A549 (cell line): ENCODE measurements at regions not wholly inside any gene's neighbourhood (a gene's known extent, or its start where the extent isn't known, plus 50 kb on each side); places are given as distances from the start of the nearest gene placed in this dataset.
A peak's percentile ranks its signal among the peaks of the same experiment; 100 is the strongest.

ENCODE experiments used
- ATAC-seq, 2 experiments: fragments of 200-7000 bp in 1 of 2; fragments of >200 bp in 1 of 2; cut with Nextera tagmentation in 1 of 2; cut with Tn5 transposase in 1 of 2; 3 replicates each; pipeline versions ENCODE4 v1.8.0 to v1.9.1; 2018 to 2020; ENCODE audit warnings: mild to moderate bottlenecking in 1 of 2, moderate library complexity in 1 of 2
- CTCF ChIA-PET: fragments of 300-600 bp; sonication (Branson Sonifier 250); formaldehyde crosslinking; extraction: SDS; loops from one replicate; lab custom pipeline; 2021; ENCODE audit warnings: antibody characterized with exemption, inconsistent platforms; lab: Yijun Ruan, JAX
- POLR2A ChIA-PET: fragments of 350-600 bp; formaldehyde crosslinking; extraction: SDS; loops from one replicate; lab custom pipeline; 2021; ENCODE audit warnings: antibody characterized with exemption, inconsistent platforms; lab: Yijun Ruan, JAX
- DNase-seq, 2 experiments: peaks; one replicate each; pipeline versions ENCODE4 v3.0.0 to v3.0.0-alpha.2; 2011 to 2016; ENCODE audit warnings: low read depth in 1 of 2, low spot score in 1 of 2
- FAIRE-seq: peaks from 2 replicates; lab custom pipeline; 2011; peaks lifted over from hg19 to GRCh38; lab: Jason Lieb, UNC
- H3K27ac ChIP-seq, 2 experiments: fragments of >200 bp; sonication (Bioruptor Twin); formaldehyde crosslinking; 3 replicates each; pipeline ENCODE4 v1.5.1; 2016 to 2017
- H3K4me1 ChIP-seq: fragments of >200 bp; sonication (Bioruptor Twin); formaldehyde crosslinking; 3 replicates; pipeline ENCODE4 v1.6.1; 2016
- H3K4me2 ChIP-seq: fragments of >200 bp; sonication (Bioruptor Twin); formaldehyde crosslinking; 3 replicates; pipeline ENCODE4 v1.6.1; 2016
- H3K4me3 ChIP-seq: fragments of >200 bp; sonication (Bioruptor Twin); formaldehyde crosslinking; 3 replicates; pipeline ENCODE4 v1.5.1; 2016
- H3K9me3 ChIP-seq: fragments of >200 bp; sonication (Bioruptor Twin); formaldehyde crosslinking; 3 replicates; pipeline ENCODE4 v1.6.1; 2016
- BHLHE40 ChIP-seq: IDR thresholded peaks from 2 replicates; pipeline ENCODE4 v1.6.1; 2012; ENCODE audit warnings: low read depth, low read length, inconsistent platforms
- CHD4 ChIP-seq: fragments of 200-600 bp; sonication (generic); IDR thresholded peaks from 2 replicates; pipeline ENCODE4 v1.6.1; 2016; ENCODE audit warnings: antibody characterized with exemption, mild to moderate bottlenecking, borderline replicate concordance
- FOSL2 ChIP-seq, 2 experiments: fragments of 450-650 bp in 1 of 2; fragments of >200 bp in 1 of 2; sonication (Bioruptor Twin) in 1 of 2; formaldehyde crosslinking; IDR thresholded peaks; 2 replicates each; pipeline versions ENCODE4 v1.5.0 to v1.6.1; 2016 to 2020; ENCODE audit warnings: mild to moderate bottlenecking in 1 of 2, moderate library complexity in 1 of 2
- FOXS1 ChIP-seq: fragments of 250-450 bp; sonication (Bioruptor Pico); IDR thresholded peaks from 2 replicates; pipeline ENCODE4 v1.5.0; 2020; ENCODE audit warnings: mild to moderate bottlenecking, moderate library complexity
- HDAC2 ChIP-seq: fragments of 200-600 bp; sonication (generic); IDR thresholded peaks from 2 replicates; pipeline ENCODE4 v1.6.1; 2016
- HEYL ChIP-seq: fragments of 250-450 bp; sonication (Bioruptor Pico); IDR thresholded peaks from 2 replicates; pipeline ENCODE4 v1.8.0; 2021; ENCODE audit warnings: mild to moderate bottlenecking, moderate library complexity
- HOXB13 ChIP-seq: fragments of 250-450 bp; sonication (Bioruptor Pico); IDR thresholded peaks from 2 replicates; pipeline ENCODE4 v1.5.0; 2020; ENCODE audit warnings: low read depth, mild to moderate bottlenecking, moderate library complexity
- JUN ChIP-seq, 2 experiments: fragments of >200 bp; sonication (Bioruptor Twin); formaldehyde crosslinking; IDR thresholded peaks; 2 replicates in 1 of 2; 3 replicates in 1 of 2; pipeline ENCODE4 v1.6.1; 2016 to 2017
- MAZ ChIP-seq: fragments of 150-350 bp; IDR thresholded peaks from 2 replicates; pipeline ENCODE4 v1.6.1; 2014; ENCODE audit warnings: antibody characterized with exemption, low read depth, low read length, borderline replicate concordance
- MYC ChIP-seq: IDR thresholded peaks from 2 replicates; pipeline ENCODE4 v1.6.1; 2012; ENCODE audit warnings: mild to moderate bottlenecking, inconsistent platforms, low read length, improper control_type of control experiment, borderline replicate concordance
- NR3C1 ChIP-seq: fragments of >200 bp; sonication (Bioruptor Twin); formaldehyde crosslinking; IDR thresholded peaks from 3 replicates; pipeline ENCODE4 v1.6.1; 2017
- PBX3 ChIP-seq: IDR thresholded peaks from 2 replicates; pipeline ENCODE4 v1.6.1; 2012
- RAD21 ChIP-seq, 2 experiments: fragments of >200 bp in 1 of 2; sonication (Bioruptor Twin) in 1 of 2; formaldehyde crosslinking in 1 of 2; IDR thresholded peaks in 1 of 2; conservative IDR thresholded peaks in 1 of 2; 2 replicates in 1 of 2; 3 replicates in 1 of 2; pipeline ENCODE4 v1.6.1; 2012 to 2018; ENCODE audit warnings: inconsistent platforms in 1 of 2
- SMC3 ChIP-seq: fragments of >200 bp; sonication (Bioruptor Twin); formaldehyde crosslinking; IDR thresholded peaks from 3 replicates; pipeline ENCODE4 v1.6.1; 2018; ENCODE audit warnings: inconsistent platforms
- TP53 ChIP-seq: fragments of 250-450 bp; sonication (Bioruptor Pico); IDR thresholded peaks from 2 replicates; pipeline ENCODE4 v1.5.0; 2021; ENCODE audit warnings: mild to moderate bottlenecking, moderate library complexity
- USF2 ChIP-seq: fragments of 450-650 bp; IDR thresholded peaks from 2 replicates; pipeline ENCODE4 v1.6.1; 2014; ENCODE audit warnings: antibody characterized with exemption
- ZC3H11A ChIP-seq: fragments of 450-650 bp; IDR thresholded peaks from 2 replicates; pipeline ENCODE4 v1.6.1; 2014; ENCODE audit warnings: antibody characterized with exemption, mild to moderate bottlenecking
- WGBS: methylation state at CpG from one replicate; pipeline ENCODE4 v1.1.6; 2017; ENCODE audit errors: missing lambda C conversion rate; 5-methylcytosine and 5-hydroxymethylcytosine counted together
- TF ChIP-seq, protein P1 (sequence below): fragments of 250-450 bp; sonication (Bioruptor Pico); IDR thresholded peaks from 2 replicates; pipeline ENCODE4 v1.5.0; 2020; ENCODE audit warnings: low read depth, mild to moderate bottlenecking, moderate library complexity
- TF ChIP-seq, protein P2 (sequence below): fragments of >200 bp; sonication (Bioruptor Twin); formaldehyde crosslinking; IDR thresholded peaks from 2 replicates; pipeline ENCODE4 v1.6.1; 2016

DNA sequence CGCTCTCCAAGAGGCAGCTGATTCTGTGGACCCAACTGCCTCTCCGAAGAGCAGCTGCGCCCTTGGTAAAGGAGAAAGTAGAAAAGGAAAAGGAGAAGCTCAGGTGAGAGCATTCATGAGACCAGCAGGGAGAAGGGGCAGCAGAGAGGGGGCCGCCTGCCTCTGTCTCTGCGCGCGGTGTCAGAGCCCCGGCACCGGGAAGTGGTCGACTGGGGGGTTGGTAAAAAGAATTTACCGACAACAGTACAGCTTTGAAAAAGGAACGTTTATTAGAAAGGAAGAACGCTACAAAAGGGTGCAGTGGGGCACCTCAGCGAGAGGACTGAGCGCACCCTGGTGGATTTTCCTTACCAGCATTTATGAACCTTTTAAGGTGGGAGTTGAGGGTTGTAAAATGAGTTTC is 61.9 kb downstream of the GPR6 start:
- WGBS, result 19% methylated on average over 15 of the region's 15 CpGs
- peak in 1 of 2 experiments; percentile 12 for DNase-seq
- H3K9me3 ChIP-seq, result no peaks in the 10 kb centered on the region
- POLR2A ChIA-PET, result interaction anchor here (0.6 to 0.8 kb wide), 2 partner anchors 73 to 335 kb away, joined by 3 read pairs; no protein-coding TSS in a partner anchor
- TF ChIP-seq SMC3 (peak; percentile 38; the same call in 2 of the 3 replicates), RAD21 (conservative IDR thresholded peaks at IDR 0.05 in 1 of 2, IDR thresholded peaks at IDR 0.05 in 1 of 2) (peak; percentile 24 to 29; a peak in 2 of 5 replicates), FOSL2 (IDR thresholded peaks at IDR 0.05) (no peak), FOSL2 (CRISPR knock-in tag; IDR thresholded peaks at IDR 0.05) (no peak)
- TF ChIP-seq, all 56 proteins: peak for 2
- H3K4me1 ChIP-seq, result no peaks in the 10 kb centered on the region
- peak overlapping the region; percentile 66 for H3K4me2 ChIP-seq
- H3K4me3 ChIP-seq, result peak overlapping the region; percentile 17; the same call in 1 of the 3 replicates
- CTCF ChIA-PET, result interaction anchor here (0.6 to 7.7 kb wide), 72 partner anchors 9 to 713 kb away, joined by 3 to 131 read pairs (median 4); partner anchors contain the start of genes CDC40 and WASF1
- ATAC-seq (peak; percentile 80 to 81), FAIRE-seq (no peak)
- H3K27ac ChIP-seq, result no peak overlapping the region

- CTCF ChIA-PET, result interaction anchor here (0.8 to 7.7 kb wide), 26 partner anchors 8 to 533 kb away, joined by 3 to 131 read pairs (median 7); no protein-coding TSS in a partner anchor
- no peak overlapping the region for H3K27ac ChIP-seq
- TF ChIP-seq TP53 (CRISPR knock-in tag), result no peak
- TF ChIP-seq, all 56 proteins: peak for 0
- POLR2A ChIA-PET, result no interaction called here
- no peak for DNase-seq
- FAIRE-seq, result no peak
- H3K4me3 ChIP-seq, result no peak overlapping the region
- peaks cover 5% of the 10 kb centered on the region; the same call in 2 of the 3 replicates for H3K9me3 ChIP-seq
- no peaks in the 10 kb centered on the region for H3K4me1 ChIP-seq
- no peak overlapping the region for H3K4me2 ChIP-seq
- ATAC-seq, result no peak
- WGBS, result 67% methylated on average over 7 of the region's 7 CpGs
Observed at GRCh38 chr6:110040716-110041115, 62.6 kb downstream of the GPR6 start.

- ChIA-PET POLR2A (no interaction called here), CTCF (interaction anchor here (1.7 to 7.7 kb wide), 6 partner anchors 8 to 514 kb away, joined by 4 to 131 read pairs (median 36); no protein-coding TSS in a partner anchor)
- peaks cover 7% of the 10 kb centered on the region; the same call in 2 of the 3 replicates for H3K9me3 ChIP-seq
- no peak for FAIRE-seq
- DNase-seq, result no peak
- H3K4me3 ChIP-seq, result no peak overlapping the region
- WGBS, result 17% methylated on average over 2 of the region's 2 CpGs
- H3K4me2 ChIP-seq, result no peak overlapping the region
- H3K27ac ChIP-seq, result no peak overlapping the region
- no peaks in the 10 kb centered on the region for H3K4me1 ChIP-seq
- no peak for ATAC-seq
- no peak for TF ChIP-seq MYC
- TF ChIP-seq MAZ, result no peak
- no peak for TF ChIP-seq HOXB13
- TF ChIP-seq, all 56 proteins: peak for 0
Observed at GRCh38 chr6:110041126-110041525, 63.0 kb downstream of the GPR6 start.

GRCh38 chr6:110041830-110042229 is 63.7 kb downstream of the GPR6 start:
- CTCF ChIA-PET, result interaction anchor here (1.7 to 6.8 kb wide), 3 partner anchors 11 to 514 kb away, joined by 4 to 56 read pairs (median 40); no protein-coding TSS in a partner anchor
- Histone ChIP-seq H3K9me3 (peaks cover 7% of the 10 kb centered on the region; the same call in 2 of the 3 replicates), H3K4me2 (no peak overlapping the region), H3K27ac (no peak overlapping the region), H3K4me1 (no peaks in the 10 kb centered on the region), H3K4me3 (no peak overlapping the region)
- POLR2A ChIA-PET, result no interaction called here
- FAIRE-seq, result no peak
- 55% methylated on average over 5 of the region's 5 CpGs for WGBS
- TF ChIP-seq CHD4, result no peak
- no peak for TF ChIP-seq BHLHE40
- TF ChIP-seq ZC3H11A, result no peak
- TF ChIP-seq HDAC2, result no peak
- TF ChIP-seq HOXB13, result no peak
- TF ChIP-seq, protein P1, sequence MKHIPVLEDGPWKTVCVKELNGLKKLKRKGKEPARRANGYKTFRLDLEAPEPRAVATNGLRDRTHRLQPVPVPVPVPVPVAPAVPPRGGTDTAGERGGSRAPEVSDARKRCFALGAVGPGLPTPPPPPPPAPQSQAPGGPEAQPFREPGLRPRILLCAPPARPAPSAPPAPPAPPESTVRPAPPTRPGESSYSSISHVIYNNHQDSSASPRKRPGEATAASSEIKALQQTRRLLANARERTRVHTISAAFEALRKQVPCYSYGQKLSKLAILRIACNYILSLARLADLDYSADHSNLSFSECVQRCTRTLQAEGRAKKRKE (CRISPR knock-in tag), result no peak
- no peak for TF ChIP-seq PBX3
- TF ChIP-seq USF2, result no peak
- TF ChIP-seq, protein P2, sequence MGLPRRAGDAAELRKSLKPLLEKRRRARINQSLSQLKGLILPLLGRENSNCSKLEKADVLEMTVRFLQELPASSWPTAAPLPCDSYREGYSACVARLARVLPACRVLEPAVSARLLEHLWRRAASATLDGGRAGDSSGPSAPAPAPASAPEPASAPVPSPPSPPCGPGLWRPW, result no peak
- TF ChIP-seq HEYL, result no peak
- no peak for TF ChIP-seq FOXS1 (CRISPR knock-in tag)
- TF ChIP-seq JUN (IDR thresholded peaks at IDR 0.05), result no peak
- TF ChIP-seq NR3C1, result no peak
- no peak for TF ChIP-seq FOSL2 (IDR thresholded peaks at IDR 0.05)
- TF ChIP-seq FOSL2 (CRISPR knock-in tag; IDR thresholded peaks at IDR 0.05), result no peak
- no peak for ATAC-seq
- DNase-seq, result no peak
